Vagina (tissue), 2 donors: ENCODE measurements at regions not wholly inside any gene's neighbourhood (a gene's known extent, or its start where the extent isn't known, plus 50 kb on each side); places are given as distances from the start of the nearest gene placed in this dataset.

ENCODE experiments used
- CTCF ChIP-seq, 3 experiments: fragments of 450-650 bp in 2 of 3; fragments of 200-600 bp in 1 of 3; sonication (generic) in 1 of 3; IDR thresholded peaks; one replicate each; pipeline ENCODE4 v1.5.1; 2017 to 2019; ENCODE audit warnings: antibody characterized with exemption in 3 of 3, mild to moderate bottlenecking in 2 of 3, moderate library complexity in 2 of 3
- POLR2A ChIP-seq, 2 donors: fragments of 450-650 bp; IDR thresholded peaks; one replicate each; pipeline ENCODE4 v1.6.1; 2017; ENCODE audit warnings: antibody characterized with exemption in 2 of 2, mild to moderate bottlenecking in 2 of 2, moderate library complexity in 2 of 2
- POLR2AphosphoS5 ChIP-seq, 2 donors: sonication (generic); formaldehyde crosslinking; IDR thresholded peaks; one replicate each; pipeline ENCODE4 v1.9.0; 2017; ENCODE audit warnings: antibody characterized with exemption in 2 of 2, mild to moderate bottlenecking in 2 of 2, low read depth in 1 of 2; ENCODE audit not compliant: insufficient read depth in 1 of 2

DNA sequence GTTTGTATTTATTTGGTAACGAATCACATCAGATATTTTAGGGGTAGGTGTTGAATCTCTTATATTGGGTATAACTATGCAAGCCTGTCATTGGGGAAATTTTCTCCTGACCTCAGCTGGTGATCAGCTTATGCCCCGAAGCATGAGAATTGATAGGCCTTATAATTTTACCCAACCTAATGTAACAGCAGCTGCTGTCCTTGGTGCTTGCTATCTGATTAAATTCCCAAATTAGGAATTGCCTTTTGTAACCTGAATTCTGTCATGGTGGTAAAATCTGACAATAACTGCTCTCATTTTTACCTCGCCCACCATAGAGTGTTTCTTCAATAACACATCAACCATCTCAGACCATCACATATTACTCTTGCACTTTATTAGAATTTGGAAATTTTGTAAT is 1542.6 kb upstream of the PIK3C3 start:
- no peak for TF ChIP-seq CTCF (IDR thresholded peaks at IDR 0.05)
- TF ChIP-seq POLR2A (IDR thresholded peaks at IDR 0.05), result no peak
- TF ChIP-seq POLR2AphosphoS5 (IDR thresholded peaks at IDR 0.05; ENCODE audit: insufficient read depth in 1 of 2, low read depth in 1 of 2), result no peak
